ENCODE measurements at regions not wholly inside any gene's neighbourhood (a gene's known extent, or its start where the extent isn't known, plus 50 kb on each side); places are given as distances from the start of the nearest gene placed in this dataset.

- no peak for TF ChIP-seq CTCF (IDR thresholded peaks at IDR 0.05)
- TF ChIP-seq POLR2A (IDR thresholded peaks at IDR 0.05), result no peak
These were observed 1834.1 kb upstream of the CELF4 start for GRCh38 chr18:39399662-39400061.
